Sigmoid colon (tissue), 6 donors: ENCODE measurements at regions not wholly inside any gene's neighbourhood (a gene's known extent, or its start where the extent isn't known, plus 50 kb on each side); places are given as distances from the start of the nearest gene placed in this dataset.
"Not testable (repeated sequence)": the region's sequence is repeated elsewhere in the genome, so short reads cannot be mapped to it uniquely, and the experiment has no call there.

Source experiments
- DNase-seq: peaks from one replicate; pipeline ENCODE4 v3.0.0-alpha.2; 2019
- H3K27ac ChIP-seq, 4 donors: fragments of 200-600 bp; sonication (generic); one replicate each; pipeline ENCODE4 v1.5.1; 2016 to 2019; ENCODE audit warnings: mild to moderate bottlenecking in 1 of 4
- H3K27me3 ChIP-seq, 3 donors: fragments of 200-600 bp; sonication (generic); one replicate each; pipeline ENCODE4 v1.5.1; 2019; ENCODE audit warnings: mild to moderate bottlenecking in 1 of 3
- H3K36me3 ChIP-seq, 4 donors: fragments of 200-600 bp; sonication (generic); one replicate each; pipeline ENCODE4 v1.5.1; 2016 to 2019
- H3K4me1 ChIP-seq, 4 donors: fragments of 200-600 bp; sonication (generic); one replicate each; pipeline ENCODE4 v1.5.1; 2017 to 2019
- H3K4me3 ChIP-seq, 4 donors: fragments of 200-600 bp; sonication (generic); one replicate each; pipeline ENCODE4 v1.5.1; 2017 to 2019; ENCODE audit warnings: mild to moderate bottlenecking in 2 of 4, moderate library complexity in 1 of 4
- H3K9me3 ChIP-seq, 4 donors: fragments of 200-600 bp in 3 of 4; sonication (generic) in 3 of 4; one replicate each; pipeline versions ENCODE4 v1.5.1 to v1.6.1; 2013 to 2019
- CTCF ChIP-seq, 4 experiments: fragments of 450-650 bp in 3 of 4; fragments of 200-600 bp in 1 of 4; IDR thresholded peaks; one replicate each; pipeline ENCODE4 v1.5.1; 2016 to 2019; ENCODE audit warnings: antibody characterized with exemption in 4 of 4, mild to moderate bottlenecking in 3 of 4, moderate library complexity in 2 of 4
- EP300 ChIP-seq, 4 donors: sonication (generic); formaldehyde crosslinking; IDR thresholded peaks; one replicate each; pipeline ENCODE4 v1.6.1; 2017; ENCODE audit warnings: antibody characterized with exemption in 4 of 4
- POLR2A ChIP-seq, 2 donors: fragments of 450-650 bp; IDR thresholded peaks; one replicate each; pipeline ENCODE4 v1.6.1; 2016; ENCODE audit warnings: antibody characterized with exemption in 2 of 2, mild to moderate bottlenecking in 2 of 2, moderate library complexity in 2 of 2
- POLR2AphosphoS5 ChIP-seq, 4 donors: sonication (generic); formaldehyde crosslinking; IDR thresholded peaks; one replicate each; pipeline ENCODE4 v1.6.1; 2017; ENCODE audit warnings: antibody characterized with exemption in 4 of 4
- WGBS, 2 donors: extraction: QIAGEN DNeasy Blood & Tissue Kit; methylation state at CpG; one replicate each; pipeline ENCODE4 v1.1.7; 2013; 5-methylcytosine and 5-hydroxymethylcytosine counted together
- intact Hi-C: fragments of 100-400 bp; cut with DNase I; formaldehyde crosslinking; loops from one replicate; pipeline ENCODE4 v1.15.1; 2023
- donor health status: healthy with polysubstance abuse.
- donor health status: healthy.

GRCh38 chr13:33409673-33410510, 124.3 kb upstream of the STARD13 start:
- peak overlapping the region; percentile 68 to 78 (median 74) for H3K27ac ChIP-seq
- intact Hi-C loops: loop anchor here (5.0 kb wide), 1 partner anchor 203 kb away; no protein-coding TSS in a partner anchor
- peaks cover 2 to 31% (median 26%) of the 10 kb centered on the region in 4 donors for H3K4me1 ChIP-seq
- H3K4me3 ChIP-seq: no peak overlapping the region
- 99 to 100% methylated on average over 1 of the region's 1 CpG for WGBS, 2 donors
- no peaks in the 10 kb centered on the region for H3K27me3 ChIP-seq
- DNase-seq: no peak
- H3K36me3 ChIP-seq: no peaks in the 10 kb centered on the region
- no peaks in the 10 kb centered on the region for H3K9me3 ChIP-seq
- TF ChIP-seq CTCF (IDR thresholded peaks at IDR 0.05) (no peak), POLR2AphosphoS5 (IDR thresholded peaks at IDR 0.05) (peak; percentile 13 to 86 (median 54)), EP300 (IDR thresholded peaks at IDR 0.05) (peak in 2 of 4 donors; percentile 81 to 88), POLR2A (IDR thresholded peaks at IDR 0.05) (no peak)

- DNase-seq: no peak
- peak overlapping the region; percentile 68 to 78 (median 74) for H3K27ac ChIP-seq
- WGBS, 2 donors: 88 to 96% methylated on average over 2 of the region's 2 CpGs
- no peaks in the 10 kb centered on the region for H3K36me3 ChIP-seq
- H3K27me3 ChIP-seq: no peaks in the 10 kb centered on the region
- H3K9me3 ChIP-seq: no peaks in the 10 kb centered on the region
- peaks cover 2 to 31% (median 25%) of the 10 kb centered on the region in 4 donors for H3K4me1 ChIP-seq
- no peak overlapping the region for H3K4me3 ChIP-seq
- TF ChIP-seq CTCF (IDR thresholded peaks at IDR 0.05) (no peak), POLR2A (IDR thresholded peaks at IDR 0.05) (no peak), EP300 (IDR thresholded peaks at IDR 0.05) (peak in 1 of 4 donors; percentile 21), POLR2AphosphoS5 (IDR thresholded peaks at IDR 0.05) (peak; percentile 10 to 66 (median 58))
- intact Hi-C loops: no loop called here
These were observed 125.1 kb upstream of the STARD13 start for GRCh38 chr13:33410619-33411018.

GRCh38 chr13:33411312-33411711, 125.8 kb upstream of the STARD13 start:
- no peaks in the 10 kb centered on the region for H3K27me3 ChIP-seq
- intact Hi-C loops: no loop called here
- peaks cover 2 to 31% (median 25%) of the 10 kb centered on the region in 4 donors for H3K4me1 ChIP-seq
- 83 to 93% methylated on average over 1 of the region's 1 CpG for WGBS, 2 donors
- H3K27ac ChIP-seq: peak overlapping the region in 2 of 4 donors; percentile 77 to 78
- no peaks in the 10 kb centered on the region for H3K36me3 ChIP-seq
- no peak for TF ChIP-seq POLR2A (IDR thresholded peaks at IDR 0.05)
- no peak for TF ChIP-seq CTCF (IDR thresholded peaks at IDR 0.05)
- no peak for TF ChIP-seq POLR2AphosphoS5 (IDR thresholded peaks at IDR 0.05)
- TF ChIP-seq EP300 (IDR thresholded peaks at IDR 0.05): no peak
- H3K4me3 ChIP-seq: no peak overlapping the region
- no peaks in the 10 kb centered on the region for H3K9me3 ChIP-seq
- DNase-seq: no peak

- Histone ChIP-seq H3K36me3 (no peaks in the 10 kb centered on the region), H3K27ac (no peak overlapping the region), H3K4me3 (no peak overlapping the region), H3K9me3 (no peaks in the 10 kb centered on the region), H3K27me3 (no peaks in the 10 kb centered on the region), H3K4me1 (peaks cover 0 to 8% (median 5%) of the 10 kb centered on the region in 4 donors)
- intact Hi-C loops: no loop called here
- TF ChIP-seq POLR2AphosphoS5 (IDR thresholded peaks at IDR 0.05) (no peak), CTCF (IDR thresholded peaks at IDR 0.05) (no peak), EP300 (IDR thresholded peaks at IDR 0.05) (no peak), POLR2A (IDR thresholded peaks at IDR 0.05) (no peak)
- DNase-seq: no peak
- WGBS, 2 donors: 84 to 90% methylated on average over 1 of the region's 1 CpG
These were observed 130.3 kb upstream of the STARD13 start for GRCh38 chr13:33415822-33416221.

GRCh38 chr13:33418224-33418953, 132.8 kb upstream of the STARD13 start:
- H3K36me3 ChIP-seq, H3K9me3 ChIP-seq, H3K4me3 ChIP-seq, intact Hi-C loops, H3K27ac ChIP-seq, H3K4me1 ChIP-seq, H3K27me3 ChIP-seq, DNase-seq: not testable (repeated sequence)
- WGBS, 2 donors: 66 to 80% methylated on average over 7 of the region's 7 CpGs

GRCh38 chr13:33420117-33420516, 134.6 kb upstream of the STARD13 start:
- H3K27ac ChIP-seq, H3K9me3 ChIP-seq, H3K4me1 ChIP-seq, H3K27me3 ChIP-seq, H3K36me3 ChIP-seq, DNase-seq, intact Hi-C loops, H3K4me3 ChIP-seq: not testable (repeated sequence)
